Glutamatergic neuron (in vitro differentiated cells): ENCODE measurements at regions not wholly inside any gene's neighbourhood (a gene's known extent, or its start where the extent isn't known, plus 50 kb on each side); places are given as distances from the start of the nearest gene placed in this dataset.

ENCODE experiments used
- DNase-seq: peaks from one replicate; pipeline ENCODE4 v3.0.0; 2022
- H3K27ac Mint-ChIP-seq: one replicate; pipeline ENCODE4 v1.8.0; 2020; ENCODE audit warnings: mild to moderate bottlenecking, mixed read lengths, inconsistent platforms; ENCODE audit not compliant: unreplicated experiment
- H3K27me3 Mint-ChIP-seq: one replicate; pipeline ENCODE4 v1.8.0; 2020; ENCODE audit warnings: mild to moderate bottlenecking, moderate library complexity, mixed read lengths, inconsistent platforms; ENCODE audit not compliant: unreplicated experiment
- H3K36me3 Mint-ChIP-seq: one replicate; pipeline ENCODE4 v1.8.0; 2020; ENCODE audit warnings: mild to moderate bottlenecking, mixed read lengths, inconsistent platforms; ENCODE audit not compliant: unreplicated experiment
- H3K4me1 Mint-ChIP-seq: one replicate; pipeline ENCODE4 v1.8.0; 2020; ENCODE audit warnings: mild to moderate bottlenecking, low read depth, mixed read lengths, inconsistent platforms; ENCODE audit not compliant: unreplicated experiment
- H3K4me3 Mint-ChIP-seq: one replicate; pipeline ENCODE4 v1.8.0; 2020; ENCODE audit warnings: mild to moderate bottlenecking, mixed read lengths, inconsistent platforms; ENCODE audit not compliant: unreplicated experiment
- H3K9me3 Mint-ChIP-seq: one replicate; pipeline ENCODE4 v1.8.0; 2020; ENCODE audit warnings: mild to moderate bottlenecking, moderate library complexity, mixed read lengths, inconsistent platforms; ENCODE audit not compliant: unreplicated experiment
- TF ChIP-seq, protein P1 (sequence below): fragments of 200-600 bp; sonication (generic); IDR thresholded peaks from one replicate; pipeline ENCODE4 v1.5.0; 2021; ENCODE audit not compliant: partially characterized antibody, unreplicated experiment

DNA sequence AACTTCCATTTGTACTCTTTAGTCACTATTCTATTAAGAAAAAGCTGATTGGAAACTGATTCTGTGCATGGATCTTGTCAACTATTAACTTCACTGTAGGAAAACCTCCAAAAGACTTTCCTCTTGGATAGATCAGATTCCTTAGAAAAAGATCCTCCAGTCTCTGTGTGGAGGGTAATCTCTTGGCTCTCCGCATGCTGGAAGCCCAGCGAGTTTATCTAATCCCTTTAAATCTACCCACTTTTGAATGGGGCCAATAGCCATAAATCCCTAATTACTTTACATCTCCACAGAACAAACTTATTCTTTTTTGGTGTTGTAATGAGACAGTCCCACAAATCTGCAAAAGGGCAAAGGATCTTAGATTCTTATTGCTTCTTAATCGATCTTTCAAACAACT is 1206.4 kb upstream of the ADGRL4 start:
- no peaks in the 10 kb centered on the region for H3K9me3 Mint-ChIP-seq
- DNase-seq = no peak
- TF ChIP-seq, protein P1, sequence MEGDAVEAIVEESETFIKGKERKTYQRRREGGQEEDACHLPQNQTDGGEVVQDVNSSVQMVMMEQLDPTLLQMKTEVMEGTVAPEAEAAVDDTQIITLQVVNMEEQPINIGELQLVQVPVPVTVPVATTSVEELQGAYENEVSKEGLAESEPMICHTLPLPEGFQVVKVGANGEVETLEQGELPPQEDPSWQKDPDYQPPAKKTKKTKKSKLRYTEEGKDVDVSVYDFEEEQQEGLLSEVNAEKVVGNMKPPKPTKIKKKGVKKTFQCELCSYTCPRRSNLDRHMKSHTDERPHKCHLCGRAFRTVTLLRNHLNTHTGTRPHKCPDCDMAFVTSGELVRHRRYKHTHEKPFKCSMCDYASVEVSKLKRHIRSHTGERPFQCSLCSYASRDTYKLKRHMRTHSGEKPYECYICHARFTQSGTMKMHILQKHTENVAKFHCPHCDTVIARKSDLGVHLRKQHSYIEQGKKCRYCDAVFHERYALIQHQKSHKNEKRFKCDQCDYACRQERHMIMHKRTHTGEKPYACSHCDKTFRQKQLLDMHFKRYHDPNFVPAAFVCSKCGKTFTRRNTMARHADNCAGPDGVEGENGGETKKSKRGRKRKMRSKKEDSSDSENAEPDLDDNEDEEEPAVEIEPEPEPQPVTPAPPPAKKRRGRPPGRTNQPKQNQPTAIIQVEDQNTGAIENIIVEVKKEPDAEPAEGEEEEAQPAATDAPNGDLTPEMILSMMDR = no peak
- H3K27ac Mint-ChIP-seq = no peak overlapping the region
- no peaks in the 10 kb centered on the region for H3K4me1 Mint-ChIP-seq
- H3K27me3 Mint-ChIP-seq = no peaks in the 10 kb centered on the region
- H3K36me3 Mint-ChIP-seq = no peaks in the 10 kb centered on the region
- no peak overlapping the region for H3K4me3 Mint-ChIP-seq

DNA sequence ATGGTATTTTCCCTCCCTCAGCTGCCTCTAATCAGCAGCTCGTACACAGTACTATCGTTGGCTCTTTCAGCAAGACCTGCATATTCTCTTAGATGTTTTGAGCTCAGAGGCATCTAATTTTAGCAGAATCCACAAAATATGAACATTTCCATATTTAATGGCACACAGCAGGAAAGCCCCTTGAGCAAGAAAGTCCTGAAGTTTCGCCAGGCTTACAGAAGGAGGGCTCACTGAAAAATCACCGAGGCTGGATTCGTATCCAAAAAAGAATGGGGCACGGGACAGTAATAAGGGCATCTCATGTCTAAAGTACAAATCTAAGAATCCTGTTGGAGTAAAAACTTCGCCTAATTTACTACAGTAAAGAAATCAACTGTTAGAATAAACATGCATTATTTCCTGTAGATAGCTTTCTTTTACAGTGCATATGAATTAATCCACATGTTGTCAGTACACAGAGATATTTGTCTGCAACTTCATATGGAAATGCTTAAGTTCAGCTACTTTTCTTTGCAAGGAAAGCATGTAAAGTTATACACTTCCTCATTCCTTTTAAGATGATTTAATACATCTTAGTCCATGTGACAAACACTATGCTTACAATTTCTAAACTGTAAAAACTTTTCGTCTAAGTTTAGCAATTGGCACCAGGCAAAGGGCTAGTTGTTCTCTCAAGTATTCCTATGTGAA is 1205.3 kb upstream of the ADGRL4 start:
- H3K27me3 Mint-ChIP-seq = no peaks in the 10 kb centered on the region
- TF ChIP-seq, protein P1 = no peak
- DNase-seq = no peak

DNA sequence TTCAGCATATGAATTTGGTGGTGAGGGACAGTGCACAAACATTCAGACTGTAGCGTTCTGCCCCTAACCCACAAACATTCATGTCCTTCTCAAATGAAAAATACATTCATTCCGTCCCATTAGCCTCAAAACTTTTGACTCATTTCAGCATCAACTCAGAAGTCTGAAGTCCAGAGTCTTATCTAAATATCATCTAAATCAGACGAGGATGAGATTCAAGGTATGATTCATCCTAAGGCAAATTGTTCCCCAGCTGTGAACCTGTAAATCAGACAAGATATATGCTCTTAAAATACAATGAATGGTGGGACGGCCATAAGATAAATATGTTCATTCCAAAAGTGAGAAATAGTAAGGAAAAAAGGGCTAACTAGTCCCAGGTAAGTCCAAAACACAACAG is 1195.6 kb upstream of the ADGRL4 start:
- TF ChIP-seq, protein P1 = no peak
- Mint-ChIP-seq H3K27me3 (no peaks in the 10 kb centered on the region), H3K36me3 (no peaks in the 10 kb centered on the region), H3K4me1 (no peaks in the 10 kb centered on the region), H3K4me3 (no peak overlapping the region), H3K9me3 (peaks cover 3% of the 10 kb centered on the region), H3K27ac (no peak overlapping the region)
- DNase-seq = no peak

More for the DNA sequence above, 1205.3 kb upstream of the ADGRL4 start:
- no peaks in the 10 kb centered on the region for H3K36me3 Mint-ChIP-seq
- no peaks in the 10 kb centered on the region for H3K9me3 Mint-ChIP-seq
- no peak overlapping the region for H3K27ac Mint-ChIP-seq
- H3K4me3 Mint-ChIP-seq = no peak overlapping the region
- H3K4me1 Mint-ChIP-seq = no peaks in the 10 kb centered on the region

DNA sequence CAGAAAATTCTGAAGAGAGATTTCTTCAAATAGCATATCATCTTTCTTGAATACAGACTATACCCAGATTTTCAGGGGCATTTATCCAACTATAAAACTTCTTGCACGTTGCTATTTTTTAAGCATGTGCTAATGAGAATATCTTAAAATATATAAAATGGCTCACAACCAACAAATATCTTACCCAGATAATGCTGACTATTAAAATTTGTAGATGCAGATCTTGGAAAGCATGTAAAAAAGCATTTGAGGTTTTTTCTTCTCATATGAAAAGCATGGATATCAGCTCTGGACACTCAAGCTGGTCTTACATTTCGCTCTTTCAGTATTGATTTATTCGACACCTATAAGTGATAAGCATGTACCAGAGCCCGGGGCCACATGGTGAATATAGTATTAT is 1187.7 kb upstream of the ADGRL4 start:
- TF ChIP-seq, protein P1 = no peak
- Mint-ChIP-seq H3K27me3 (no peaks in the 10 kb centered on the region), H3K4me1 (peaks cover 5% of the 10 kb centered on the region), H3K27ac (no peak overlapping the region), H3K9me3 (no peaks in the 10 kb centered on the region), H3K36me3 (no peaks in the 10 kb centered on the region), H3K4me3 (no peak overlapping the region)
- DNase-seq = no peak

DNA sequence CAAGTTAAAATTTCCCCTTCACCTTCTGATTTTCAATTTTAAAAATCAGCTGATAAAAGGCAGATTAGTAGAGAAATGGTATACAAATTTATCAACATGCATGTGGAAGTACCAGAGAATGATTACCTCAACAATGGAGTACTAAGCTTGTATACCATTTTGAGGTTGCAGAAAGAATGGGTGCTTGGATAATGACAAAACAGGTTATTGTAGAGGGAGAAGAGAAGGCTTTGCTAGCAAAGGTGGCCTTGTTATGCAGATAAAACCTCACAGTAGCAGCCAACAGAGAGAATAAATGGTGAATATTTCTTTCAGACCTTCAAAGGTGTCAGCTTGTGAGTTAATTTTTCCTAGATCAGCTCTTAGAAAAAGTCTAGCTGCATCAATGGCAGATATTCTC is 1174.9 kb upstream of the ADGRL4 start:
- Mint-ChIP-seq H3K4me1 (no peaks in the 10 kb centered on the region), H3K27me3 (no peaks in the 10 kb centered on the region), H3K9me3 (peaks cover 3% of the 10 kb centered on the region), H3K4me3 (no peak overlapping the region), H3K36me3 (peaks cover 4% of the 10 kb centered on the region), H3K27ac (no peak overlapping the region)
- DNase-seq = no peak
- TF ChIP-seq, protein P1 = no peak
